RWPE2 (cell line): ENCODE measurements at regions not wholly inside any gene's neighbourhood (a gene's known extent, or its start where the extent isn't known, plus 50 kb on each side); places are given as distances from the start of the nearest gene placed in this dataset.
A peak's percentile ranks its signal among the peaks of the same experiment; 100 is the strongest.

Experiments
- ATAC-seq: fragments of 200-7000 bp; cut with Tn5 transposase; 3 replicates; pipeline ENCODE4 v1.9.1; 2021; ENCODE audit warnings: low read depth
- DNase-seq: peaks from one replicate; pipeline ENCODE4 v3.0.0-alpha.2; 2020; ENCODE audit warnings: low spot score
- H3K27ac ChIP-seq: fragments of 450-650 bp; 2 replicates; pipeline ENCODE4 v1.5.1; 2017; ENCODE audit warnings: mild to moderate bottlenecking; ENCODE audit not compliant: poor library complexity, severe bottlenecking
- H3K27me3 ChIP-seq: fragments of 250-450 bp; sonication (Bioruptor Pico); 2 replicates; pipeline ENCODE4 v1.5.1; 2021; ENCODE audit warnings: mild to moderate bottlenecking, moderate library complexity; ENCODE audit not compliant: insufficient read depth, poor library complexity, severe bottlenecking
- H3K36me3 ChIP-seq: fragments of 250-450 bp; sonication (Bioruptor Pico); 2 replicates; pipeline ENCODE4 v1.5.1; 2020; ENCODE audit warnings: low read depth, mild to moderate bottlenecking, moderate library complexity
- H3K4me1 ChIP-seq: fragments of 250-450 bp; sonication (Bioruptor Pico); 2 replicates; pipeline ENCODE4 v1.5.1; 2021; ENCODE audit warnings: mild to moderate bottlenecking, moderate library complexity; ENCODE audit not compliant: insufficient read depth, poor library complexity, severe bottlenecking
- H3K4me3 ChIP-seq: fragments of 250-450 bp; sonication (Bioruptor Pico); 2 replicates; pipeline ENCODE4 v1.5.1; 2021; ENCODE audit warnings: mild to moderate bottlenecking, moderate library complexity; ENCODE audit not compliant: severe bottlenecking
- H3K9me3 ChIP-seq: fragments of 250-450 bp; sonication (Bioruptor Pico); 2 replicates; pipeline ENCODE4 v1.5.1; 2021; ENCODE audit warnings: mild to moderate bottlenecking, moderate library complexity; ENCODE audit not compliant: severe bottlenecking
- TF ChIP-seq, protein P1 (sequence below): fragments of 450-650 bp; IDR thresholded peaks from one replicate; pipeline ENCODE4 v1.5.1; 2017; ENCODE audit warnings: mild to moderate bottlenecking, moderate library complexity; ENCODE audit not compliant: poor library complexity, severe bottlenecking

DNA sequence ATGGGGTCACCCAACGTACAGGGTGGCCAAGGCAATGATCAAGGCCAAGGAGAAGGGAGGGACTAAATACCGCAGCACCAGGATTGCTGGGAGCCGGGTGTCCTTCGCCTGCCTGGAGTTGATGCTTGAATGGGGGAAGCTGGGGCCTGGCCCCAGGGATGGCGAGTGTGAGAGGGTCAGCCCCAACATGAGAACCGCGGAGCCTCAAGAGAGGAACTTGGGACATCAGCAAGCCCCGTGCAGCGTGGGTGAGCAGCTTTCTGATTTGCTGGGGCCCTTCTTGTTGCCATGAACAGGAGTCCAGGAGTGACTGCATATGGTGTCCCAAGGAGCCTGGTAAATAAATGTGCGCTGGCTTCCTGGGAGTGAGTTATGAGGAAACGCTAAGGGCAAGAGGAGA is 72.8 kb upstream of the PITRM1 start:
- TF ChIP-seq, protein P1, sequence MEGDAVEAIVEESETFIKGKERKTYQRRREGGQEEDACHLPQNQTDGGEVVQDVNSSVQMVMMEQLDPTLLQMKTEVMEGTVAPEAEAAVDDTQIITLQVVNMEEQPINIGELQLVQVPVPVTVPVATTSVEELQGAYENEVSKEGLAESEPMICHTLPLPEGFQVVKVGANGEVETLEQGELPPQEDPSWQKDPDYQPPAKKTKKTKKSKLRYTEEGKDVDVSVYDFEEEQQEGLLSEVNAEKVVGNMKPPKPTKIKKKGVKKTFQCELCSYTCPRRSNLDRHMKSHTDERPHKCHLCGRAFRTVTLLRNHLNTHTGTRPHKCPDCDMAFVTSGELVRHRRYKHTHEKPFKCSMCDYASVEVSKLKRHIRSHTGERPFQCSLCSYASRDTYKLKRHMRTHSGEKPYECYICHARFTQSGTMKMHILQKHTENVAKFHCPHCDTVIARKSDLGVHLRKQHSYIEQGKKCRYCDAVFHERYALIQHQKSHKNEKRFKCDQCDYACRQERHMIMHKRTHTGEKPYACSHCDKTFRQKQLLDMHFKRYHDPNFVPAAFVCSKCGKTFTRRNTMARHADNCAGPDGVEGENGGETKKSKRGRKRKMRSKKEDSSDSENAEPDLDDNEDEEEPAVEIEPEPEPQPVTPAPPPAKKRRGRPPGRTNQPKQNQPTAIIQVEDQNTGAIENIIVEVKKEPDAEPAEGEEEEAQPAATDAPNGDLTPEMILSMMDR, result no peak
- ATAC-seq, result no peak
- Histone ChIP-seq H3K27me3 (no peaks in the 10 kb centered on the region), H3K27ac (no peak overlapping the region), H3K4me3 (no peak overlapping the region), H3K4me1 (peaks cover 10% of the 10 kb centered on the region), H3K36me3 (no peaks in the 10 kb centered on the region), H3K9me3 (no peaks in the 10 kb centered on the region)
- no peak for DNase-seq

DNA sequence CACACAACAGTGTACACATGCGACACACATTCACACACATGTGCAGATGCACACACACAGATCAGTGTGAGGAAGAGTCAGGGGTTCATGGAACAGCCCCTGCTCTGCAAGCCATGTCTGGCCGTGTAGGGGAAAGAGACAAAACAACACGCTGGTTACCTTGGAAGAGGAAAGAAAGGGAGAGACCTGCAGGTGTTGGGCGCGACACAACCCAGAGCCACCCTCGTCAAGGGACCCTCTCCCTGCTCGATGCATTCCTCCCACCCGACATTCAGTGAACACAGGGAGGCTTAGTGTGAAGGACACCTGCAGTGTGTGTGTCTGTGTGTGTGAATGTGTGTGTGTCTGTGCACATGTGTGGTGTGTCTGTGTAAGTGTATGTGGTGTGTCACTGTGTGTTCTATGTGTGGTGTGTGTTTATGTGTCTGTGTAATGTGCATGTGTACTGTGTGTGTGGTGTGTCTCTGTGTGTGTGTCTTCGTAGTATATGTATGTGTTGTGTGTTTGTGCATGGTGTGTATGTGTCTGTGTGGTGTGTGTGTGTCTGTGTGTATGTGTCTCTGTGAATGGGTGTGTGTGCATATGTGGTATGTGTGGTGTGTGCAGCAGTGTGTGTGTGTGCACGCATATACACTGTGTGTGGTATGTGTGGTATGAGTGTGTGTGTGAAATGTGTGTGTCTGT is 69.5 kb upstream of the PITRM1 start:
- no peaks in the 10 kb centered on the region for H3K27me3 ChIP-seq
- no peak overlapping the region for H3K27ac ChIP-seq
- no peaks in the 10 kb centered on the region for H3K9me3 ChIP-seq
- H3K36me3 ChIP-seq, result no peaks in the 10 kb centered on the region
- TF ChIP-seq, protein P1, result no peak
- no peak for DNase-seq
- H3K4me3 ChIP-seq, result no peak overlapping the region
- H3K4me1 ChIP-seq, result no peaks in the 10 kb centered on the region
- no peak for ATAC-seq

DNA sequence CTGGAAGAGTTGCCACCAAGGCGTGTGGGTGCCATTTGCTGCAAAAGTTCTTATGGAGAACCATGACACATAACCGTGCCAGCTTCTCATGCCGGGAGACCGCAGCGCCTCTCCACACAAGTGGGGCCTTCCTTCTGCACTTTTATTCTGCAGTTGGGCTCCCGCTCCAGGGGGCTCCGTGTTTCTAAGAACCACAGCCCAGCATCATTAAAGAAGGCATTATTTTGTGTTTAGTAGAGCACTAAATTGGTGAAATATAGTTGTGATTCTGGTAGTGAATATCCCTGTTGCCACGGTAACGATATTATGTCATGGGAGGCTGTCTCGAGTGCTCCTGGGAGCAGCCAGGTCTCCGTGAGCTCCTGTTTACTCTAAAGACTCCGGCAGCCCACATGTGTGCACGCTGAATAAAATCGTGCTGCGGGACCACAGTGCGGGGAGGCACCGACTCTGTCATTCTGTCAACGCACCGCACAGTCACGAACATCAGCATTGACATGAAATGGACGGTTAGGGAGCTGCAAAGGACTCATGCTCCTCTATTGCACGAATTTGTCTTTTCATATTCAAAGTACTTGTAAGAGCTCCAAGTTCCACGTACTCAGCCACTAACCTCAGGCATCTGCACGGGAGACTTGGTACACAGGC is 68.8 kb upstream of the PITRM1 start:
- Histone ChIP-seq H3K36me3 (no peaks in the 10 kb centered on the region), H3K9me3 (no peaks in the 10 kb centered on the region), H3K27me3 (no peaks in the 10 kb centered on the region), H3K4me3 (no peak overlapping the region), H3K27ac (no peak overlapping the region), H3K4me1 (no peaks in the 10 kb centered on the region)
- DNase-seq, result no peak
- no peak for ATAC-seq
- TF ChIP-seq, protein P1, result no peak

DNA sequence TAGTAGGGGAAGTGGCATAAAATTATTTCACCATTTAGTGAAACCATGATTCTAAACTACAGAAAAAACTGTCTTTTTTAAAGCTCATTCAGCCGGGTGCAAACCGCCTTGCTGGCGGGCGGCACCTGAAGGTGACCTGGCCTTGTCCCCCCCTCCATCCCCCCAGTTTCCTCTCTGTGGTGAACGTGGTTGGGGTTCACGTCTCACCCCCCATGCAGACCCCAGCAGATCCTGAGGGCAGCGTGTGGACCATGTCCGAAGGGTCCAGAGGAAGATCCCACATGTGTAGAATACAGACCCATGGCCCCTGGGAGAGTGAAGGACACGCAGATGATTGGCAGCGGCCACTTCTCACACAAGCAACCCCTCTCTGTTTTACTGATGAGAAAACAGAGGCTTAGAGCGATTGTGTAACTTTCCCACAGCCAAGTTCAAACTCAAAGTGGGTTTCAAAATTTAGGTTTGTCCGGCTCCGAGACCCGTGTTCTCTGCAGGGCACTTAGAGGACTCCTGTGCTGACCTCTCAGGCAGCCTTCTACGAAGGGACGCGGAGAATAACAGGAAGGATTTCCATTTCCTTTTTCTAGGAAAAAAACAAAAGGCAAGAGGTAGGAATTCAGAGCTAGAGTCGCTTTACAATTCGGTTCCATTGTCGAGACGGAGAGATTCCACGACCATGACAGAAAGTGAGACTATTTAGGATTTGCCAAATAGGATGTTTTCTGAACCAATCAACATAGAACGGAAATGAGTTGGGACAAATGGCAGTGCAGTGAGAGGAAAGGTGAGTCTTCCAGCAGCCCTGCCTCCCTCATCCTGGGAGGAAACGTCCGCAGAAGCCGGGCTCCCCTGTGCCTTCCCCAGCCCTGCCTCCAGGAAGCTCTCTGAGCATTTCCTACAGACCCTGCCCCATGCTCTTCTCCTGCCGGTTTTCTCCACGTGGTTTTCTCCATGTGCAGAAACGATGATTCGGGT is 67.6 kb upstream of the PITRM1 start:
- Histone ChIP-seq H3K9me3 (no peaks in the 10 kb centered on the region), H3K27ac (no peak overlapping the region), H3K36me3 (no peaks in the 10 kb centered on the region), H3K4me1 (no peaks in the 10 kb centered on the region), H3K27me3 (no peaks in the 10 kb centered on the region), H3K4me3 (no peak overlapping the region)
- TF ChIP-seq, protein P1, result peak; percentile 62
- ATAC-seq, result no peak
- DNase-seq, result no peak
